ENCODE measurements at regions not wholly inside any gene's neighbourhood (a gene's known extent, or its start where the extent isn't known, plus 50 kb on each side); places are given as distances from the start of the nearest gene placed in this dataset.

GRCh38 chr18:69282371-69282770 lies 118.3 kb upstream of the DOK6 start (continued):
- no peak for TF ChIP-seq ZBTB33 (IDR thresholded peaks at IDR 0.05)
- TF ChIP-seq FOXA2 (IDR thresholded peaks at IDR 0.05), result no peak
- no peak for TF ChIP-seq ATF3 (IDR thresholded peaks at IDR 0.05)
- no peak for TF ChIP-seq HNF4G (IDR thresholded peaks at IDR 0.05)

- Histone ChIP-seq H3K36me3 (ENCODE audit: control insufficient read depth in 4 of 4, insufficient read depth in 3 of 4, low read depth in 1 of 4, low read length in 3 of 4) (no peaks in the 10 kb centered on the region), H3K9ac (ENCODE audit: low read depth in 1 of 2, low read length in 2 of 2) (no peak overlapping the region), H3K27me3 (ENCODE audit: control insufficient read depth in 4 of 4, insufficient read depth in 4 of 4, low read length in 3 of 4) (no peaks in the 10 kb centered on the region), H3K9me3 (ENCODE audit: control insufficient read depth in 4 of 4, low read length in 3 of 4) (no peaks in the 10 kb centered on the region), H3K4me3 (ENCODE audit: low read depth in 1 of 3, low read length in 3 of 3) (no peak overlapping the region), H3K27ac (ENCODE audit: low read depth in 1 of 2, low read length in 2 of 2) (no peak overlapping the region), H3K4me1 (ENCODE audit: control insufficient read depth in 4 of 4, insufficient read depth in 4 of 4, low read length in 3 of 4) (no peaks in the 10 kb centered on the region)
- TF ChIP-seq SP1 (IDR thresholded peaks at IDR 0.05) (no peak), RXRA (IDR thresholded peaks at IDR 0.05) (no peak), RAD21 (IDR thresholded peaks at IDR 0.05) (no peak), EGR1 (IDR thresholded peaks at IDR 0.05; ENCODE audit: low read depth in 2 of 2) (no peak), HNF4A (conservative IDR thresholded peaks at IDR 0.05) (no peak), CTCF (IDR thresholded peaks at IDR 0.05; ENCODE audit: low read depth, low read length, missing input control) (no peak), FOXA1 (IDR thresholded peaks at IDR 0.05) (no peak), REST (IDR thresholded peaks at IDR 0.05) (no peak), HNF4G (IDR thresholded peaks at IDR 0.05) (no peak), TAF1 (conservative IDR thresholded peaks at IDR 0.05) (no peak), JUND (IDR thresholded peaks at IDR 0.05) (no peak), ZBTB33 (IDR thresholded peaks at IDR 0.05) (no peak), ATF3 (IDR thresholded peaks at IDR 0.05) (no peak), FOXA2 (IDR thresholded peaks at IDR 0.05) (no peak), GABPA (IDR thresholded peaks at IDR 0.05 in 1 of 2, conservative IDR thresholded peaks at IDR 0.05 in 1 of 2) (no peak), MAX (IDR thresholded peaks at IDR 0.05) (no peak), NR2F2 (IDR thresholded peaks at IDR 0.05) (no peak)
- no peak for DNase-seq (ENCODE audit: low spot score)
- 88% methylated on average over 5 of the region's 5 CpGs for WGBS
Measured at GRCh38 chr18:69291044-69291443, 109.6 kb upstream of the DOK6 start.
